ENCODE measurements at regions not wholly inside any gene's neighbourhood (a gene's known extent, or its start where the extent isn't known, plus 50 kb on each side); places are given as distances from the start of the nearest gene placed in this dataset.

DNA sequence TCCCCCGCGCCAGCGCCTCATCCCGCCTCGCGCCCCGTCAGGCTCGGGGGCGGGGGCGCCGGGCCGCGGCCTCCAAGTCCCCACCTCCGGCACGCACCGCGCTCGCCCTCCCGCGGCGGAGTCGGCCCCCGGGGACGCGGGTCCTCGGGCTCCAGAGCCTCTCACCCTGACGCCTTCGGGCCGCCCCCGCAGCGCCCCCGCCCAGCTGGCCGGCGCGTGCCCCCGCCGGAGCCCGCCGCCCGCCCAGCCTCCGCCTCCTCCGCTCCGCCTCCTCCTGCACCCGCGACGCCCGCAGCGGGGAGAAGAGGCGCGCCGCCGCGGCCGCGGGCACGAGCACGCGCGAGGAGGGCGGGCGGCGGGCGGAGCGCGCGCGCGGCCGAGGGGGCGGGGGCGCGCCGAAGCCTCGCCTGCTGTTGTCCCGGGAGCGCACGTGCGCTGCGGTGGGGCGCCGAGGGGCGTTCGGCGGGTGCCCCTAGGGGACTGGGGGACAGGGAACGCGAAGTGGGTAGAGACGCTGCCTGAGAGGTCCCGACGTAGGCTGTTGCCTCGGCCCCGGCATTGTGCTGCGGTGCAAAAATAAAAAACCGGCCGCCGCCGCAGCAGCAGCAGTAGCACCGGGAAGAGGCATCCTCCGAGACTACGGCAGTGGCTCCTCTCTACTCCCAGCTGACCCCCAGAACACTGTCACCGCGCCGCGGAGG is 87.4 kb upstream of the ARHGAP32 start (continued):
- no peak for TF ChIP-seq ZFP36 (IDR thresholded peaks at IDR 0.05; ENCODE audit: borderline replicate concordance, partially characterized antibody)
- TF ChIP-seq MYC (IDR thresholded peaks at IDR 0.05; ENCODE audit: borderline replicate concordance, low read length), result 0 out of 2 replicates have a peak, but pooled peaks have one; percentile 29

DNA sequence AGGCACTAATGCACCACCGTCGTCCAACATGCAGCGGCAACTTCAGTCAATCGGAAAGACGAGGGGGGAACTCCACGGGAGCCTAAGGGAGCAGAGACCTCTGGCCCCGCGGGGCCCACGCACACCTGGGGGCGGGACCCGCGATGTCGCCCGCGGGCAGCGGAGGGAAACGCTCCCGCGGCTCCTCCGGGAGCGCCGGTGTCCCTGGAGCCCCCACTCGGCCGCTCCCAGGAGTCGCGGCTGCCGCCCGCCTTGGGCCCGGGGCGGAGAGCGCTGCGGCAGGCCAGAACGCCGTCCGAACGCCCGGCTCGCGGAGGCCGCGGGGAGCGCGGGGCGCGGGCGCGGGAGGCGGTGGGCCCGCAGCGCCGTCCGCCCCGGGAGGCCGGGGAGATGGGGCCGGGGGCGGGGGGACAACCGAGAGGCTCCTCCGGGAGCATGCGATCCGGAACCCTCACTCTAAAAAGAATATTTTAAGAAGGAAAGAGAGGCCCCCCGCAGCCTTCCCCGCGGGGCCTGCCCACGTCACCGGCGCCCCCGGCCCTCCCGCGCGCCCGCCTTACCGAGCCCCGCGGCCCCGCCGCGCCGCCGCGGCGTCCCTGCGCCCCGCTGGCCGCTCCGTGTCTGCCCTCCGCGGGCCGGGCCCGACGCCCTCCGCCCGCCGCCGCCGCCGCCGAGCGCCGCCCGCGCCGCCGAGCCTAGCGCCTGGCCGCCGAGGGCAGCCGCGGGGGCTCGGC is 86.6 kb upstream of the ARHGAP32 start:
- Histone ChIP-seq H3K9me3 (no peaks in the 10 kb centered on the region), H3K4me1 (peaks cover 49% of the 10 kb centered on the region), H3K4me2 (peak overlapping the region; percentile 92), H3K27ac (peak overlapping the region; percentile 79 to 96), H3K4me3 (peak overlapping the region; percentile 84)
- TF ChIP-seq KDM5A (IDR thresholded peaks at IDR 0.05), result no peak
- TF ChIP-seq, protein P1, sequence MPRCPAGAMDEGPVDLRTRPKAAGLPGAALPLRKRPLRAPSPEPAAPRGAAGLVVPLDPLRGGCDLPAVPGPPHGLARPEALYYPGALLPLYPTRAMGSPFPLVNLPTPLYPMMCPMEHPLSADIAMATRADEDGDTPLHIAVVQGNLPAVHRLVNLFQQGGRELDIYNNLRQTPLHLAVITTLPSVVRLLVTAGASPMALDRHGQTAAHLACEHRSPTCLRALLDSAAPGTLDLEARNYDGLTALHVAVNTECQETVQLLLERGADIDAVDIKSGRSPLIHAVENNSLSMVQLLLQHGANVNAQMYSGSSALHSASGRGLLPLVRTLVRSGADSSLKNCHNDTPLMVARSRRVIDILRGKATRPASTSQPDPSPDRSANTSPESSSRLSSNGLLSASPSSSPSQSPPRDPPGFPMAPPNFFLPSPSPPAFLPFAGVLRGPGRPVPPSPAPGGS (IDR thresholded peaks at IDR 0.05), result 0 out of 3 replicates have a peak, but pooled peaks have one; percentile 2
- WGBS (ENCODE audit: missing lambda C conversion rate), result 7% methylated on average over 9 of the region's 109 CpGs
- ATAC-seq, result peak; percentile 47 to 52
- no peak for DNase-seq (ENCODE audit: low read depth in 1 of 2, low spot score in 1 of 2)
- ChIA-PET CTCF (interaction anchor here (1.7 kb wide), 1 partner anchor 160 kb away, joined by 7 read pairs; no protein-coding TSS in a partner anchor), POLR2A (interaction anchor here (1.0 kb wide), 1 partner anchor 53 kb away, joined by 3 read pairs; no protein-coding TSS in a partner anchor)
- FAIRE-seq, result no peak

GRCh38 chr11:129277198-129277843 is 85.2 kb upstream of the ARHGAP32 start:
- H3K9me3 ChIP-seq, result no peaks in the 10 kb centered on the region
- no peak for FAIRE-seq
- WGBS (ENCODE audit: missing lambda C conversion rate), result 89% methylated on average over 8 of the region's 8 CpGs
- DNase-seq (ENCODE audit: low read depth in 1 of 2, low spot score in 1 of 2), result no peak
- peaks cover 39% of the 10 kb centered on the region for H3K4me1 ChIP-seq
- ChIA-PET CTCF (interaction anchor here (0.8 kb wide), 1 partner anchor 53 kb away, joined by 3 read pairs; no protein-coding TSS in a partner anchor), POLR2A (no interaction called here)
- peak overlapping the region; percentile 84; the same call in 1 of the 3 replicates for H3K4me3 ChIP-seq
- TF ChIP-seq SREBF2 (IDR thresholded peaks at IDR 0.05) (no peak), TP53 (CRISPR knock-in tag; IDR thresholded peaks at IDR 0.05) (no peak), RARB (CRISPR knock-in tag; IDR thresholded peaks at IDR 0.05) (no peak), POLR2AphosphoS2 (conservative IDR thresholded peaks at IDR 0.05; ENCODE audit: low read length) (no peak)
- TF ChIP-seq, protein P2, sequence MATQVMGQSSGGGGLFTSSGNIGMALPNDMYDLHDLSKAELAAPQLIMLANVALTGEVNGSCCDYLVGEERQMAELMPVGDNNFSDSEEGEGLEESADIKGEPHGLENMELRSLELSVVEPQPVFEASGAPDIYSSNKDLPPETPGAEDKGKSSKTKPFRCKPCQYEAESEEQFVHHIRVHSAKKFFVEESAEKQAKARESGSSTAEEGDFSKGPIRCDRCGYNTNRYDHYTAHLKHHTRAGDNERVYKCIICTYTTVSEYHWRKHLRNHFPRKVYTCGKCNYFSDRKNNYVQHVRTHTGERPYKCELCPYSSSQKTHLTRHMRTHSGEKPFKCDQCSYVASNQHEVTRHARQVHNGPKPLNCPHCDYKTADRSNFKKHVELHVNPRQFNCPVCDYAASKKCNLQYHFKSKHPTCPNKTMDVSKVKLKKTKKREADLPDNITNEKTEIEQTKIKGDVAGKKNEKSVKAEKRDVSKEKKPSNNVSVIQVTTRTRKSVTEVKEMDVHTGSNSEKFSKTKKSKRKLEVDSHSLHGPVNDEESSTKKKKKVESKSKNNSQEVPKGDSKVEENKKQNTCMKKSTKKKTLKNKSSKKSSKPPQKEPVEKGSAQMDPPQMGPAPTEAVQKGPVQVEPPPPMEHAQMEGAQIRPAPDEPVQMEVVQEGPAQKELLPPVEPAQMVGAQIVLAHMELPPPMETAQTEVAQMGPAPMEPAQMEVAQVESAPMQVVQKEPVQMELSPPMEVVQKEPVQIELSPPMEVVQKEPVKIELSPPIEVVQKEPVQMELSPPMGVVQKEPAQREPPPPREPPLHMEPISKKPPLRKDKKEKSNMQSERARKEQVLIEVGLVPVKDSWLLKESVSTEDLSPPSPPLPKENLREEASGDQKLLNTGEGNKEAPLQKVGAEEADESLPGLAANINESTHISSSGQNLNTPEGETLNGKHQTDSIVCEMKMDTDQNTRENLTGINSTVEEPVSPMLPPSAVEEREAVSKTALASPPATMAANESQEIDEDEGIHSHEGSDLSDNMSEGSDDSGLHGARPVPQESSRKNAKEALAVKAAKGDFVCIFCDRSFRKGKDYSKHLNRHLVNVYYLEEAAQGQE (IDR thresholded peaks at IDR 0.05), result peak; percentile 70; the same call in 1 of the 2 replicates
- TF ChIP-seq, protein P3, sequence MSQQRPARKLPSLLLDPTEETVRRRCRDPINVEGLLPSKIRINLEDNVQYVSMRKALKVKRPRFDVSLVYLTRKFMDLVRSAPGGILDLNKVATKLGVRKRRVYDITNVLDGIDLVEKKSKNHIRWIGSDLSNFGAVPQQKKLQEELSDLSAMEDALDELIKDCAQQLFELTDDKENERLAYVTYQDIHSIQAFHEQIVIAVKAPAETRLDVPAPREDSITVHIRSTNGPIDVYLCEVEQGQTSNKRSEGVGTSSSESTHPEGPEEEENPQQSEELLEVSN (IDR thresholded peaks at IDR 0.05; ENCODE audit: borderline replicate concordance, low read depth), result no peak
- H3K4me2 ChIP-seq, result peak overlapping the region; percentile 92
- ATAC-seq, result no peak
- no peak overlapping the region for H3K27ac ChIP-seq

DNA sequence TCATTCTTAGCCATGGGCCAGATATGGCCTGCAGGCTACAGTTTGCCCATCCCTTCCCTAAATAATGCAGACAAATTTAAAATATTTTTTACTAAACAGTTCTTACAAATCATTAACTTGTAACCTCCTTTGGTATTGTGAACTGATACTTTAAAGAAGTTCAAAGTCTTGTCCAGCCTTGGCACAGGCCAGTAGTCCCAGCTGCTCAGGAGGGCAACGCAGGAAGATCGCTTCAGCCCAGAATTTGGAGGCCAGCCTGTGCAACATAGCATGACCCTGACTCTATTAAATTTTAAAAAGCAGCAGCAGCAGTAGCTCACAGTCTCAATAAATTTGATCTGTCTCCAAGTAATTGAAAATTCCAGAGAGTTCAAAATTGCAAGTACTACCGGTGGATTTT is 83.7 kb upstream of the ARHGAP32 start:
- 89% methylated on average over 3 of the region's 3 CpGs for WGBS (ENCODE audit: missing lambda C conversion rate)
- Histone ChIP-seq H3K9me3 (no peaks in the 10 kb centered on the region), H3K4me1 (peaks cover 39% of the 10 kb centered on the region), H3K4me2 (peak overlapping the region; percentile 51), H3K4me3 (no peak overlapping the region), H3K27ac (no peak overlapping the region)
- ChIA-PET CTCF (interaction anchor here (0.9 kb wide), 1 partner anchor 17 kb away, joined by 3 read pairs; no protein-coding TSS in a partner anchor), POLR2A (no interaction called here)
- DNase-seq (ENCODE audit: low read depth in 1 of 2, low spot score in 1 of 2), result no peak
- ATAC-seq, result no peak
- no peak for FAIRE-seq
- TF ChIP-seq KDM1A (IDR thresholded peaks at IDR 0.05; ENCODE audit: low read depth) (no peak), NPAS2 (CRISPR knock-in tag; IDR thresholded peaks at IDR 0.05; ENCODE audit: borderline replicate concordance) (no peak), USF2 (IDR thresholded peaks at IDR 0.05) (no peak)
